Right cardiac atrium (tissue), 5 donors: ENCODE measurements at regions not wholly inside any gene's neighbourhood (a gene's known extent, or its start where the extent isn't known, plus 50 kb on each side); places are given as distances from the start of the nearest gene placed in this dataset.

Source experiments
- ATAC-seq, 2 donors: fragments of 200-7000 bp; cut with Tn5 transposase; one replicate each; pipeline versions ENCODE4 v1.8.0 to v1.9.1; 2020; ENCODE audit warnings: moderate library complexity in 2 of 2, mild to moderate bottlenecking in 1 of 2
- DNase-seq, 3 donors: peaks; one replicate each; pipeline ENCODE4 v3.0.0-alpha.2; 2020
- H3K27ac ChIP-seq: one replicate; pipeline ENCODE4 v1.5.1; 2013; ENCODE audit warnings: mild to moderate bottlenecking, low read length, control low read depth, moderate library complexity
- H3K27me3 ChIP-seq: one replicate; pipeline ENCODE4 v1.6.1; 2013; ENCODE audit not compliant: control insufficient read depth, insufficient read depth
- H3K4me1 ChIP-seq: one replicate; pipeline ENCODE4 v1.6.1; 2013; ENCODE audit warnings: low read length; ENCODE audit not compliant: control insufficient read depth, insufficient read depth
- H3K4me3 ChIP-seq: one replicate; pipeline ENCODE4 v1.5.1; 2013; ENCODE audit warnings: low read length, control low read depth
- H3K9me3 ChIP-seq: one replicate; pipeline ENCODE4 v1.6.1; 2013; ENCODE audit warnings: low read length; ENCODE audit not compliant: control insufficient read depth
- WGBS: extraction: QIAGEN DNeasy Blood & Tissue Kit; methylation state at CpG from one replicate; pipeline ENCODE4 v1.1.7; 2013; 5-methylcytosine and 5-hydroxymethylcytosine counted together
- intact Hi-C, 4 donors: fragments of 100-400 bp; cut with DNase I; formaldehyde crosslinking; loops; one replicate each; pipeline versions ENCODE4 v1.11.0 to v1.14.0; 2022 to 2023
- donor health status: healthy with polysubstance abuse.
- donor health status: DM: no; HTN: yes; CAD: no.
- donor health status: DM: no; HTN: no; CAD: no.
- donor health status: DM: no; HTN: yes; CAD: no; lungs with severe emphysema.
- donor health status: DM: yes; HTN: yes; CAD: no.

DNA sequence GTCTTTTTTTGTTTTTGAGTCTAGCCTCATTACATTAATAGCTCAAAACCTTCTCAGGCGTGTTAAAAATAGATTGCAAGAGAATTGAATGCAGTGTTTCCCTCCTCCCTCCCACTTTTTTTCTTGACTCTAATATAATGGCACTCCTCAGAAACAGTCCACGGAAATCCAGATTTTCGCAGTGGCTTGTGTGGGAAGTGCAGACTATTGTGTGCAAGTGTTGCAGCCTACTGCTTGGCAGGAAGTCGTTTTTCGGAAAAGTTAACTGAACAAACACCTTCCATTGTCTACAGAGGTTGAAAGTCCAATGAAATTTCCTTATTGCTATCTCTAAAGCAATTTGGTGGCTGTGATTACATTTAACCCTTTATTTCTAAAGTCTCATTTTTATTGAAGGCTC is 147.9 kb upstream of the E2F7 start:
- Histone ChIP-seq H3K27ac (no peak overlapping the region), H3K27me3 (no peaks in the 10 kb centered on the region), H3K4me1 (no peaks in the 10 kb centered on the region), H3K4me3 (no peak overlapping the region), H3K9me3 (no peaks in the 10 kb centered on the region)
- ATAC-seq (peak; percentile 86 to 99), DNase-seq (peak; percentile 18 to 45 (median 26))
- intact Hi-C loops: no loop called here
- WGBS: 32% methylated on average over 5 of the region's 5 CpGs

DNA sequence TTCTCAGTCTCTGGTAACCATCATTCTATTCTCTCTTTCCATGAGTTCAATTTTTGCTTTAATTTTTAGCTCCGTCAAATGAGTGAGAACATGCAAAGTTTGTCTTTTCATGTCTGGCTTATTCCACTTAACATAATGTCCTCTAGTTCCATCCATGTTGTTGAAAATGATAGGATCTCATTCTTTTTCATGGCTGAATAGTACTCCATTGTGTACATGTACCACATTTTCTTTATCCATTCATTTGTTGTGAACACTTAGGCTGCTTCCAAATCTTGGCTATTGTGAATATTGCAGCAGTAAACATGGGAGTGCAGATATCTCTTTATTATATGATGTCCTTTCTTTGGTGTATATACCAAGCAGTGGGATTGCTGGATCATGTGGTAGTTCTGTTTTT is 145.4 kb upstream of the E2F7 start:
- H3K4me3 ChIP-seq: no peak overlapping the region
- H3K27me3 ChIP-seq: no peaks in the 10 kb centered on the region
- intact Hi-C loops: no loop called here
- DNase-seq: no peak
- H3K27ac ChIP-seq: no peak overlapping the region
- 96% methylated on average over 1 of the region's 1 CpG for WGBS
- ATAC-seq: no peak
- no peaks in the 10 kb centered on the region for H3K9me3 ChIP-seq
- H3K4me1 ChIP-seq: no peaks in the 10 kb centered on the region

DNA sequence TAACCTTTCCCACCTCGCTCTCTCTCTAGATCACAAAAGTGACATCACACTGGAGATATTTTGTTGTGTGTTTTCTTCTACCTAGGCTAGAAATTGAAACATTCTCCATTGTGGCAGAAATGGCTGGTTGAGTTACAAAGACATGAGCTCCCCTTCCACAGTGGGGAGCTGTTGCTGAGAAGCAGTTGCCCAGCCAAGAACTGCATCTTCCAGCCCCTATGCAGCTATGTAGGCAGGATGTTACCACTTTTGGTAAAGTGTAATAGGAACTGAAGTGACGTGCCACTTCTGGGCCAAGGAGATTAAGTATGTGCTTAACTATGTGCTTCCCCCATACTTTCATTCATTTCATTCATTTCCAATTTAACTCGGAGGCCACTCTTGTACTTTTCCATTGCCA is 138.7 kb upstream of the E2F7 start:
- H3K27ac ChIP-seq: no peak overlapping the region
- no peaks in the 10 kb centered on the region for H3K9me3 ChIP-seq
- intact Hi-C loops: no loop called here
- H3K27me3 ChIP-seq: no peaks in the 10 kb centered on the region
- H3K4me3 ChIP-seq: no peak overlapping the region
- no peak for DNase-seq
- H3K4me1 ChIP-seq: no peaks in the 10 kb centered on the region
- WGBS: 64% methylated on average over 3 of the region's 3 CpGs
- no peak for ATAC-seq

DNA sequence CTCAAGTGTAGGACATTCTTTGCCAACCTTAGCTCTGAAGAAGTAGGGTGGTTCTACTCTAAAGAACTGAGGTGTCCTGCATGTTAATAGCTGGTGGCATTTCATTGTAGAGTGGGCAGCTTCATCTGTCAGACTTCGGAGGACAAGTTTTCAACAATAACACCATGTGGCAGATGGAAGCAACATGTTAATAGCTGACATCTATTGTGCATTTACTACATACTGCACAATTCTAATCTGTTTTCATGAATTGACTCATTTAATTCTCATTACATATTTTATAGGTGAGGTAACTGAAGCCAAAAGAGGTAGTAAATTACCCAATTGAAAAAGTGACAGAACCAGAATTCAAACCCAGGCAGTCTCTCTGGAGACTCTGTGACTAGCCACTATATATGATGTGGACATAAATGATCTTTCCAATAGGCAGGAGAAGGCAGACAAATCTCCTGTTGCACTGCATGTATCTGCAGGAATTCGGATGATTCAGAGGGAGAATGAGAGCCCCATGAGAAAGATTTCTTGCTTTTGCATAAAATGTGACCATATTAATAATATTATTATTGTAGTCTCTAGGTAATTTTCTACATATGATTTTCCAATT is 137.2 kb upstream of the E2F7 start:
- no peaks in the 10 kb centered on the region for H3K4me1 ChIP-seq
- no peaks in the 10 kb centered on the region for H3K27me3 ChIP-seq
- 70% methylated on average over 2 of the region's 2 CpGs for WGBS
- no peak overlapping the region for H3K27ac ChIP-seq
- ATAC-seq (no peak), DNase-seq (no peak)
- intact Hi-C loops: no loop called here
- H3K9me3 ChIP-seq: no peaks in the 10 kb centered on the region
- H3K4me3 ChIP-seq: no peak overlapping the region

DNA sequence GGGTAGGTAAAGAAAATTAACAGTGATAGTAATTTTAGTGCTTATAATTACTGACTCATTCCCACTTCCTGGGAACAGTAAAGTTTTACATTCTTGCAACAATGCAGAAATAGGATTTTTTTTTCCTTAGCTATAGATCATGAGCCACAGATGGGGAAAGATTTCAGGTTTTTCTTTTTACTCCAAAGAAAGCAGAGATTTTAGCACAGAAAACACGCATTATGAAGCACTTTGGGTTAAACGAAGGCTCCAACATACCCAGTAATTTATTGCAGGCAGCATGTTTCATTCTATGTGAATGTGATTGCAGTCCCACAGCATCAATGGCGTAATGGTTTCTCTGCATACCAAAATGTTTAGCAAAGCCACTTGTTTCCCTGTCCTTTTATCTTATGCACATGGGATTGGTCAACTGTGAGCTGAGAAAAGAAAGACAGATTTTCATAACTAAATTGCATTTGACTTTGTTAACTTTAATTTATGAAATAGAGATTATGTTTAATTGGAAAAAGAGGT is 124.6 kb upstream of the E2F7 start:
- DNase-seq (no peak), ATAC-seq (no peak)
- 69% methylated on average over 3 of the region's 3 CpGs for WGBS
- Histone ChIP-seq H3K4me3 (no peak overlapping the region), H3K27ac (no peak overlapping the region), H3K9me3 (no peaks in the 10 kb centered on the region), H3K27me3 (no peaks in the 10 kb centered on the region), H3K4me1 (no peaks in the 10 kb centered on the region)
- intact Hi-C loops: no loop called here

DNA sequence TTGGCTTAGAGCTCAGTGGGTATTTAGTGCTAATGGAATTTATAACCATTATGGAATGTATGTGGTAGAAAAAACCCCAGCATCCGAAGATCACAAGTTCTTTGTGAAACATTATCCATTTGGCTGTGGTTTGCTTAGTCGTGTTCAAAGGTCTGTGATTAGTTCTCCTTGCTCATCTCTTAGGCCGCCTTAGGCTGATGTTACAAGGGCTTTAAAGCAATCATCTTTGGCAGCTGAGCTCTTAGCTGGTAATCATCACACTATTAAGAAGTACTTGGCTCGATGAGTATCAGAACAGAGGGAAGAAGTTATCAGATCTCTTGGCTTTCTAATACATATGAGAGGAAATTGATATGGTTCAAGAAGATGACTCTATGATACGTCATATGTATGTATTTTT is 124.1 kb upstream of the E2F7 start:
- DNase-seq: no peak
- intact Hi-C loops: no loop called here
- 65% methylated on average over 5 of the region's 5 CpGs for WGBS
- Histone ChIP-seq H3K27ac (no peak overlapping the region), H3K9me3 (no peaks in the 10 kb centered on the region), H3K4me3 (no peak overlapping the region), H3K27me3 (no peaks in the 10 kb centered on the region), H3K4me1 (no peaks in the 10 kb centered on the region)
- no peak for ATAC-seq

DNA sequence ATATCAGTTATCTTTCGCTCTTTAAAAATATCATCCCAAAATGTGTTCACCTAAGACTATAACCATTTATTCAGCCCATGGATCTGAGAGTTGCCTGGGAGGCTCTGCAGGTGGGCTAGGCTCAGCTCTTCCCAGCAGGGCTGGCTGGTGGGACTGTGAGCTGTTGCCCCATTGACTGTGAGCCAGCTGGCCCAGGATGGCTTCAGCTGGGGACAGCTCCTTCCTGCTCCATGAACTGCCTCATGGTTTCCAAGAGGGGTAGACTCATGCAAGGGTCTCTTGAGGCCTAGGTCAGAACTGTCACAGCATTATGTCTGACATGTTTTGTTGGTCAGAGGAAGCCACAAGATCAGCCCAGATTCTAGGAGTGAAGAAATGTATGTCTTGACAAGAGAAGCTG is 114.1 kb upstream of the E2F7 start:
- Histone ChIP-seq H3K4me1 (no peaks in the 10 kb centered on the region), H3K27ac (no peak overlapping the region), H3K4me3 (no peak overlapping the region), H3K9me3 (no peaks in the 10 kb centered on the region), H3K27me3 (no peaks in the 10 kb centered on the region)
- ATAC-seq: no peak
- no peak for DNase-seq
- WGBS: 100% methylated on average over 1 of the region's 1 CpG
- intact Hi-C loops: no loop called here

DNA sequence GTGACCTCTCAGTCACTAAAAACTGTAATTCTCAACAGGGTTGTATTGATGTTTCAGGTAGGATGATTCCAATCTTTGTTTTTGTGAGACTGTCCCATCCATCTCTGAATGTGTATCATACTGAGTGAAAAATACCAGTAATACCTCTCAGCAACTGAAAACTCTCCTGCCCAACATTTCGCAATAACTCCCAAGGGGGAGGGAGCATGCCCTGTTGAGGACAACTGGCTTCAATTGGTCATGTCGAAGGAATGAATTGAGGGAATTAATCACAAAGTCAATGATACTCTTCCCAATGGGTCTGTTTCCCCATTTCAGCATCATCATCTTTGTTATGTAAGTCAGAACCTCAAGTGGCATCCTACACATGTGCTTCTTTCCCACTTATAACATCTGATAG is 102.4 kb upstream of the E2F7 start:
- H3K27ac ChIP-seq: no peak overlapping the region
- no peaks in the 10 kb centered on the region for H3K27me3 ChIP-seq
- intact Hi-C loops: no loop called here
- H3K4me3 ChIP-seq: no peak overlapping the region
- WGBS: 92% methylated on average over 2 of the region's 2 CpGs
- H3K4me1 ChIP-seq: no peaks in the 10 kb centered on the region
- no peaks in the 10 kb centered on the region for H3K9me3 ChIP-seq
- ATAC-seq (no peak), DNase-seq (no peak)

DNA sequence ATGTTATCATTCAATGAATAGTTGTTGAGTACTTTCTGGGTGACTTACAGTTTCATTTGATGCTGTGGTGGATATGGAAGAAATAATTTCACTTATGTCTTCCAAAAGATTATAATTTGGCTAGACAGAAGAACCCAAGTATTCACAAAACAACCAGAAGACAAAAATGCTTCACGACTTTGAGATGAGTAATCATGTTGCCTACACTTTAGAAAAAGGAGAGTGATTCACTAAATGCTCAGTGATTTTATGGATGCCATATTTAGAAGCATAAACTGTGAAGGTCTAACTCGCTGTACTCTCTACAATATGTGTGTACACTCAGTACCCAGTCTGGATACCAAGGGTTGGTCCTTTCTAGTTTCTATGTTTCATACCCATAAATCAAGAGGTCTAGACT is 101.3 kb upstream of the E2F7 start:
- WGBS: 82% methylated on average over 2 of the region's 2 CpGs
- intact Hi-C loops: no loop called here
- no peak overlapping the region for H3K27ac ChIP-seq
- DNase-seq (no peak), ATAC-seq (no peak)
- no peaks in the 10 kb centered on the region for H3K27me3 ChIP-seq
- no peak overlapping the region for H3K4me3 ChIP-seq
- H3K9me3 ChIP-seq: no peaks in the 10 kb centered on the region
- H3K4me1 ChIP-seq: no peaks in the 10 kb centered on the region

DNA sequence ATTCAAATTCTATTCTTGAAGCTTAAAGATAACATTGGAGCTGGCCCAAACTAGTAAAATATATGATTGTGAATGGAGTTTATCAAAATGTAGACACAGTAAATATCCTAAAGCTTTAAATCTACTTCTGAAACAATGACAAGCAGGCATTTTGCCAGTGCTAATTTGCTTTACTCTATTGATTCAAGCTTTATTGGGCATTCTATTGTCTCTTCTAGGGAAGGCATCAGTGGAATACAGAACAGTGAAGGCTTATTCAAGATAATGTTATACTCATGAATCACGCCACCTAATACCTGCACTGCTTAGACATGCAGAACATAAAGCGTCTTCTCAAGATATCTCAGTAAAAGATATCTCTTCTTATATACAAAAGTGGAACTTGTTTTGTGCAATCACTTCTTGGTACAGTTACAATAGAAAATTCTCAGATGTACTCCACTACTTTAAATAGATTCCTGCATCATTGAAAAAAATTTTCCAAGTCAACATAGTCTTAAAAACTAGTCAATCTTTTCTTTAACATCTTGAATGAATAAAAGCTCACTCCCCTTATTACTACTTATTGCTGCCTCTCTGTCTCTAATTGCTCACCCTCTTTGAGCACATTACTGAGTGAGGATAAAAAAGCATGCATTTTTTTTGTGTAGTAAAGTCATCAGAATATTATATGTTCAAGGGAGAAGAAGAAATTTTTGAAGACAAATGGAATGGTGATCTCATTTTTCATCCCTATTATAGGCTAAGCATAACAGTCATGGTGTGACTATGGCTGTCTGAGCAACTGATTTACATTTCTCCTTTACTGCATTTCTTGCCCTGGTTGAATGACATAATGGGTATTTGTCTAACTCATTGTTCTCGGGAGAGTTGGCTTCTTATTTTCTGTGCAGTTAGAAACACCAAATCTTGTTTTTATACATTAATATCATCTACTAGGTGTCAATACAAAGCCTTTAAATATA is 98.0 kb upstream of the E2F7 start:
- intact Hi-C loops: no loop called here
- WGBS: 83% methylated on average over 3 of the region's 3 CpGs
- no peak for ATAC-seq

DNA sequence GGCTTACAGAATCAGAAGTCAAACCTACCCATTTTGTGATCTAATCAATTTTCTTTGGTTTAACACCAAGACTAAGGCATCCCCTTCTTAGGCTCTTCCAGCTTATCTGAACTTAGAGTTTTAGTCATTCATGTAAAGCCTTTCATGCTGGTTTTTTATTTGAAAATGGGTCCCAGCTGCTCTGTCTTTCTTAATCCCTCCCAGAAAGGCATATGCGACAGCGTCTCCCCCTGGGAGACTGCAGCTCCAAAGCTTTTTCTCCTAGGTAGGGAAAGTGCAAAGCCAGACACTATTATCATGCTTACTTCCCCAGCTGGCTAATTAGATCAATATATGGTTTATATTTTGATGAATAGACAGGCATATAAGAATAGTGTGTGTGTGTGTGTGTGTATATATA is 96.6 kb upstream of the E2F7 start:
- Histone ChIP-seq H3K9me3 (no peaks in the 10 kb centered on the region), H3K27ac (no peak overlapping the region), H3K4me3 (no peak overlapping the region), H3K4me1 (no peaks in the 10 kb centered on the region), H3K27me3 (no peaks in the 10 kb centered on the region)
- WGBS: 35% methylated on average over 2 of the region's 2 CpGs
- DNase-seq (no peak), ATAC-seq (no peak)
- intact Hi-C loops: no loop called here

More for the DNA sequence above, 98.0 kb upstream of the E2F7 start:
- Histone ChIP-seq H3K27ac (no peak overlapping the region), H3K9me3 (no peaks in the 10 kb centered on the region), H3K4me1 (no peaks in the 10 kb centered on the region), H3K4me3 (no peak overlapping the region), H3K27me3 (no peaks in the 10 kb centered on the region)
- no peak for DNase-seq
